HS-5 (cell line): ENCODE measurements at regions not wholly inside any gene's neighbourhood (a gene's known extent, or its start where the extent isn't known, plus 50 kb on each side); places are given as distances from the start of the nearest gene placed in this dataset.
A peak's percentile ranks its signal among the peaks of the same experiment; 100 is the strongest.
"Not testable (repeated sequence)": the region's sequence is repeated elsewhere in the genome, so short reads cannot be mapped to it uniquely, and the experiment has no call there.

Source experiments
- DNase-seq: peaks from one replicate; pipeline ENCODE4 v3.0.0-alpha.2; 2012; ENCODE audit warnings: low read depth

DNA sequence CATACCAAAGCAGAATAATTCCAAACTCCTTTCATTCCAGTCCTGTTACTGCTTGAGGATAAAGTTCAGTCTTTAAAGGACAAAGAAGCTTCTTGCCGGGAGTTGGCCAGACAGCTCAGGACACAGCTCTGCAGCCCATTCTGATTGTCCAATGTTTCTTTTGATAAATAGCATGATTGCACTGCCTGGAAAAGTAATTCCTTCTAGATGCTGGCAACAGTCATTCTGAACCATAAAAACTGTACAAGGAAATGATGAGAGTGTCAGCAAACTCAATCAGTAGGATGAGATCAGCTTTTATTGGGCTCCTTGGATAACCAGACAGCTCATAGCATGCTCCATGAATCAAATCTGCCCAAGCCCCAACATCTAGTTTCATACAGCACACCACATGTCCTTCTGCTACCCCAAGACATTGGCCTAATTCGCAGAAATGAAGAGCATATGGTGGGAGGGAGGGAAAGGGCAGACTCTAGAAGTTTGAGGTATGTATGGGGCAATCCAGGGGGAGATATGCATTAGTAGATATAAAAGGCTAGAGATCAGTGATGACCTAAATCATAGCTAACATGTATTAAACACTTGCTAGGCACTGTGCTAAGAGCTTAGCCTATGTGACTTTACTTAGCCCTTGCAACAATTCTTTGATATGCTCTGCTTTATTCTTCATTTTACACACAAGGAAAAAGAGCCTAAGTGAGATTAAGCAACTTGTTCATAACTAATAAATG lies 219.9 kb upstream of the NREP start:
- DNase-seq = no peak

DNA sequence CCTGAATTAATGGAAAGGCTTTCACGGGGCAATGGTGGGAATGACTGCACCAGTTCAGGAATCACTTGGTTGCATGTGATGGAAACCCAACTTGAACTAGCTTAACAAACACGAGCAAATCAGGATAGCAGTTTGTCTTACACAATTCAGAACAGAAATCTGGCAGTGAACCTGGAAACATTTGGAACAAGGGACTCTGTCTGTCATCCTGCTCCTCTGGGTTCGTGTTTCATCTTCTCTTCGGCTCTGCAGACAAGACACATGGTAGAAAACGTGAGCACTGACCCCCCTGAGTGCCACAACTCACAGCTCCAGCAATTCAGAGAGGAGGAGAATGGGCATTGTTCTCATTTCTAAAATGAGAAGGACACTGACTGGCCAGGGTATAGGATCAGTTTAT lies 218.1 kb upstream of the NREP start:
- DNase-seq = no peak

DNA sequence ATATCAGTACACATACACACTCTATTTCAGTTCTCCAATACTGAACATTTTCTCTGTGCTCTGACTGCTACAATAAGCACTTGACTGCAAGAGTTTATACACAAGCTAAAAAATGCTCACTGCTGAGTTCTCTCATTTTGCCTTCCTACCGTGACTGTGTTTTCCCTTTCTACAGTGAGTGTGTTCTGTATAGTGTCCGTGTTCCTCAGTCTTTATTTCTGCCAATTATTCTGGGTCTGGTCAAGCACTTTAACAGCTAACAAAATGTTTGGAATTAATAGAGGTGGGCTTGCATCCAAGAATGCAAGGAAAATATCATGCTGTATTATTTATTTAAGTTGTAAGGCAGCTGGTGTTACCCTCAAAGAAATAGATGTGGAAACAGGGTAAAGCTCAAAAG lies 217.0 kb upstream of the NREP start:
- DNase-seq = no peak

DNA sequence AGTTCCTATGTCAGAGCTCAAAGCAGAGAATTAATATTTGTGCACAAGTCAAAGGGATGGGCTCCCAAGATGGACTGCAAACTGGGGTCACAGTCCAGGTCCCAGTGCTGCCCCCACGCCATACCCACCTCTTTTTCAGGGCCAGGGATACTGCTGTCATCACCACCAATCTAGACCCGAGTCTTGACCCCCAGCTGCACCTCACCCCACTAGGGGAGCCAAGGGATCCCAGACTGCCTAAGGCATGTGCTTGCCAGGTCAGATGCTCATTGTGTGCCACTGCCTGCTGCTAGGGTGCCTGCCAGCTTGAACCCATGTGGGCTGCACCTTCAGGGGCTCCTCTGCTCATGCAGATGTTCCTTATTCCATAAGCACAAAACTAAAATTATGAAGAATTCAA lies 215.6 kb upstream of the NREP start:
- DNase-seq = no peak

DNA sequence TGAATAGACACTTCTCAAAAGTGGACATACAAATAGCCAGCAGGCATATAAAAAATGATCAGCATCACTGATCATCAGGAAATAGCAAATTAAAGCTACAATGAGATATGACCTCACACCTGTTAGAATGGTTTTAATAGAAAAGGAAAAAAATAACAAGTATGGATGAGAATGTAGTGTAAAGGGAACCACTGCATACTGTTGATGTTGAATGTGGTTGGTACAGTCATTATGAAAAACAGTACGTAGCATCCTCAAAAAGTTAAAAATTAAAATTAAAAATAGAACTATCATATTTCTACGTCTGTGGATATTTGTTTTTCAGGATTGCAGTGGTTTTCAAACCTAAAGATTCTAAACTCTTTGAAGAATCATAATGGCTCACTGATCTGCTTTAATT lies 215.1 kb upstream of the NREP start:
- no peak for DNase-seq

DNA sequence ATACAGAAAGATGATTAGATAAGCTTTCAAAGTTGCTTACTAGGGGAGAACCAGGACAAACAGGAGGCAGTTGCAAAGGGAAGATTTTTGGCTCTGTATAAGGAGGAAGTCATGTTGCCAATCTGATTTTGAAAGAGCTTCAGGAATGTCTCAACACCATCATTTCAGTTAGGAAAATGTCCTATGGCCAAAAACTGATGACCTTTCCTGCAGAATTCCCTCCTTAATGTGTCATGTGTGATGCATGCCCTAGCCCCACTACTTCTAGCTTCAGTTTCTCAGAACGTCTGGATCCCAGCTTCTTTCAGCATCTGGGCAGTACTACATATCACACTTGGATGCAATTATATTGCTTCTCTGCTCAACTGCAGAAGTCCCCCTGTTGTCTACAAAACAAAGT lies 211.5 kb upstream of the NREP start:
- DNase-seq = no peak

DNA sequence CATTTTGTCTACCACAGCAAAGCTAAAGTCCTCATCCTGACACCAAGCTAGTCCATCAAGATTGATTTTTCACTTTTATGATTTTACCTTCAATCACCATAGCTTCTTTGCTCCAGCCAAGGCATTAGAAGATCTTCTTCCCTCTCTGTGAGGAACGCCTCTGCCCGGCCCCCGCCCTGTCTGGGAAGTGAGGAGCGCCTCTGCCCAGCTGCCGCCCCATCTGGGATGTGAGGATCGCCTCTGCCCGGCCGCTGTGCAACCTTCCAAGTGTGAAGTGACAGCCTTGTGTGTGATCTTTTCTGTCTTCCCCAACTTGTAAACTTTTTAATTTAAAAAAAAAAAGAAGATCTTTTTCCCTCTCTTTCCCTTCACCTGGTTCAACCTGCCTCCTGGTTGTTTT lies 210.5 kb upstream of the NREP start:
- no peak for DNase-seq

DNA sequence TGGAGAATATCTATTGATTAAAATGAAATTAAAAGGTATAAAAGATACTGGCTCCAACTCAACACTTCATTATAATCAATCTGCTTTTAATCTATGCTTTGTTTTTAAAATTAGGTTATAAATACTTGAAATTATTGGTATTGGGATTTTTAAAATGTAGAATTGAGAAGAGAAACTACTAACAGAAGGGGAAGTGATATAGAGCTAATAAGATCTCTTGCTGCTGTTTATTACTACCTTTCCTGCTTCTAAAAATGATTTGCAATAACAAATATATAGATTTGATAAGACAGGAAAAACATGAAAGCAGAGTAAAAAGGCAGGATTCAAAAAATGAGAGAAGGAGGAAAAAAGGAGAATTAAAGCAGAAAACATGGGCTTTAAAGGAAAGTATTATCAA lies 209.3 kb upstream of the NREP start:
- no peak for DNase-seq

DNA sequence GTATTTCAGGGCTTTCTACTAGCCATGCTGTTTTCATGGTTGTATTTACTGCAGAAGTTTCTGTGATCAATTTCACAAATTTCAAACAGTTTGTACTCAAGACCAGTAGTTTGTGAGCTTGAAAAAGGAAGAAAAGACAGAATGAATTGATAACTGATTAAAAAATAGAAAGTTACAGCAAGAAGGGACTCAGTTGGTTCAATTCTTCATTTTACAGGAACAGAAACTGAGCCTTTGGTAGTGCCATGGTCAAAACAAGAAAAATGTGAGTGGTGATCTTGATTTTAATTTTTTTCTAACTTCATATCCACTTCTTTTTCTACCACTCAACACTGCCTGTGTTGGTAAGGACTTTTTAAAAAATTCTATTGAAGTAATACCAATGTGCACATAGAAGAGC lies 206.6 kb upstream of the NREP start:
- DNase-seq = no peak

DNA sequence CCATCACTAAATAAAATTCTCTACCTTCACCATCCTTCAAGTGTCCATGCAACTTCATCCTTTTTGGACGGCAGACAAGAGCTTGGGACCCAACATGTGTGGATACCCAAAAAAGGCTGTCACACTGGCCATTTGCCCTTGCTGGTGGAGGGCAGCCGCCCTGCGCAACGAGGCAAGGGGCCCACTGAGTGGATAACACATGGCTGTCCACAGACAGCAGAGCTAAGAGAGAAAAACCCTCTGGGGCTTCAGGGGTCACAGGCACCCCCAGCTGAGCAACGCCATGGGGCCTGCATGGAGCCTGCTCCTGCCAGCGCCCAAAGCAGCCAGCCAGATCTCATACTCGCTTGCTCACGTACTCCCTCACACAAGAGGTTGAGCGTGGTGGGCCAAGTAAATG lies 205.9 kb upstream of the NREP start:
- no peak for DNase-seq

DNA sequence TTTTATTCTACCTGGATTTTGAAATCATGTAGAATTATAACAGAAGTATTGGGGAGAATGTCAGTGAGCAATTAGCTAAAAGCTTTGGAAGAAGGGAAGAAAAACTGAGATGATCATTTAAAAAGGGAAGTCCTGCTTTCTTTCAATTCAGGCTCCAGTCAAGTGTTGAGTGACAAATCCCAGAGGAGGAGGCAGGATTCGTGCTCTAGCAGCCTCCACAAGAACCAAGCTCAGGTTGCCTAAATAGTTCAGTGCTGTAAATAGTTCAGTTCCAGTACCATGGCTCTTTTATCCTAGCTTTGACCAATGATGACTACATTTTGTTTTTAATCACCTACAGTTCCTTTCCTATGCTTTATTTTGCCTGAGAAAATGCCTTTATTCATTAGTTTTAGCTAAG lies 204.9 kb upstream of the NREP start:
- DNase-seq = no peak

DNA sequence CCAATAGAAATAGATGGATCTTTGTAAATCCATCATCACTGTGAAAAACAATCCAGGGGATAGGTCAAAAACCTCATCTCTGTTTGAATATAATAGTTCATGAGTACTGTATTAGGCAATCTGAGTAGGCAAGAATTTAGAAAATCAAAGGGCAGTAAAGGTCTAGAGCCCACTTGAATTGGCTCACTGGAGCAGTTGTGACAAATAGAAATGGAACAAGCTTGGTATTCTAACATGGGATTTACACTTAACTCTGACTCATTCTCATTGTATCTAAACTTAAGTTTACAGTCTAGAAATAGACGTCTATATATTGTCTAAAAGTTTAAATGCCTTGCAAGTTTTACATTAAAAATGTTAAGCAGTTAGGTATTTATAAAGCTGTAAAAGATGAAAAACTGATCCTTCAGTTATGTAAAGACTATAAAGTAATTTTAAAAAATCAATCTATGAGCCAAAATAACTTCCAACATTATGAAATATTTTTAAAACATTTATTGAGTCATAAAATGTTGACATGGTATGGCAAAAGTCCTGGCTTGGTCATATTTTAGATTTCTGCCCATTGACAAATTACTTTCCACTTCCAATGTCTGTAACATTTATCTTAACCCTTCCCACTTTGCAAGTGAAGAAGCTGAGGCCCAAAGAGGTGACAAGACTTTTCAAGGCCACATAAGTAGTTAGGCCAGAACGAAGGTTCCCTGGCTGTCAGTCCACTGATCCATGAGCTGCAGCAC lies 203.7 kb upstream of the NREP start:
- peak; percentile 64 for DNase-seq

DNA sequence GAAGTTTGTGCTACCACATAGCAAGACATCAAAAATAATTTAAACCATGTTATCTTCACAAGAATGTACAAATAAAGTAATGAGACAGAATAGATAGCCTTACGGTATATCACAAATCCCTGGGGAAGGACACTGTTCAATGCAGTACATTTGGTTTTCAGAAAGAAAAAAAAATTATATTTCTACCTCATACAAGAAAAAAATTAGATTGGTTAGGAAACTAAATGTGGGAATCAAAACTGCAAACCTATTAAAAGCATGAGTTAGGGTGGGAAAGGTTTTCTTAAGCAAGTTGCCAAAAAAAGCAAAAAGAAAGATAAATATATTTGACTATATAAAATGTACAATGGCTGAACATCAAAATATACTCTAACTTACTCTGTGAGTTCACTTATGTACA lies 201.9 kb upstream of the NREP start:
- DNase-seq = no peak

DNA sequence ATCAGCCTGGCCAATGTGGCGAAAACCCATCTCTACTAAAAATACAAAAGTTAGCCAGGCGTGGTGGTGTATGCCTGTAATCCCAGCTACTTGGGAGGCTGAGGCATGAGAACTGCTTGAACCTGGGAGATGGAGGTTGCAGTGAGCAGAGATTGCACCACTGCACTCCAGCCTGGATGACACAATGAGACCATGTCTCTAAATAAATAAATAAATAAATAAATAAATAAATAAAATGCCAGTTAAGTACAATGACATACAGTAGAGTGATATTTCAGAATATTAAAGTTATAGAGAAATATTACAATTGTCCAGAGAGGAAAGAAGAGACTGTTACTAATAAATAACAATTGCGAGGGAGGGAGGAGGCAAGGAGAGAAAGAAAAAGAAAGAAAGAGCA lies 199.8 kb upstream of the NREP start:
- DNase-seq = not testable (repeated sequence)

DNA sequence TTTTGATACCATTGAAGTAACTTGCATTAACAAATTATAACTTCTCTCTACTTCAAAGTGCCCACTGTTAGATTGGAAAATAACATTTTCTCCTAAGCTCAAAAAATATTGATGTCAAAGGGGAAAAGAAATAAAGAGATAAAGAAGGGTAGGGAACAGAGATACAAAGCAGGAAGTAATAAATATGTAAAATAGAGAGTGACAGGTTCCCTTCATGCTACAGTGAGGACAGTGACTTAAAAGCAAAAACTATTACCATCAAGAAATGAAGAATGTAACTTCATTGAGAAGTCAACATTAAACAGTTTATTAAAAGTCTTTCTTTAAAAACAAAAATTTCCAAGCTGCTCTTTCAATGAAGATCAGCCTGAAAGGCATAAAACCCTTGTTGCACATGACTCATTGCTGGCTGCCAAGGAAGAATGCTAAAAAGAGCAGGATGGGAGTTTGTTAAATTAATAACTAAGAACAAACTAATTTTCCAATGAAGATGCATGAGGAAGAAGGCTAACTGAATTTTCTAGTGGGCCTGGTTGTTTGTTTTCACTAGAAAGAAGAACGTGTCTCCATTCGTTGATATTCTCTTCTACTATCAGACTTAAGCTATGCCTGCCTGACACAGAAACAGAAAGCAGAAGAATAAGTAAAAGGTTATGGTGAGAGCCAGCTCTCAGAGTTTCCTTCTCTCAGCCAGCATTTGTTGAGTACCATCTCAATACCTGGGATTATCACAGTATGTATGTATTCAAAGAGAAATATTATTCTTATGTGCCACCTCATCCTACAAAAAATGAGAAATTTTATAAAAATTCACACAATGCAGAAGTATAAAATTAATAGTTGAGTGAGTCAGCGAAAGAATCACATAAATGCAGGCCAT lies 197.8 kb upstream of the NREP start:
- no peak for DNase-seq

DNA sequence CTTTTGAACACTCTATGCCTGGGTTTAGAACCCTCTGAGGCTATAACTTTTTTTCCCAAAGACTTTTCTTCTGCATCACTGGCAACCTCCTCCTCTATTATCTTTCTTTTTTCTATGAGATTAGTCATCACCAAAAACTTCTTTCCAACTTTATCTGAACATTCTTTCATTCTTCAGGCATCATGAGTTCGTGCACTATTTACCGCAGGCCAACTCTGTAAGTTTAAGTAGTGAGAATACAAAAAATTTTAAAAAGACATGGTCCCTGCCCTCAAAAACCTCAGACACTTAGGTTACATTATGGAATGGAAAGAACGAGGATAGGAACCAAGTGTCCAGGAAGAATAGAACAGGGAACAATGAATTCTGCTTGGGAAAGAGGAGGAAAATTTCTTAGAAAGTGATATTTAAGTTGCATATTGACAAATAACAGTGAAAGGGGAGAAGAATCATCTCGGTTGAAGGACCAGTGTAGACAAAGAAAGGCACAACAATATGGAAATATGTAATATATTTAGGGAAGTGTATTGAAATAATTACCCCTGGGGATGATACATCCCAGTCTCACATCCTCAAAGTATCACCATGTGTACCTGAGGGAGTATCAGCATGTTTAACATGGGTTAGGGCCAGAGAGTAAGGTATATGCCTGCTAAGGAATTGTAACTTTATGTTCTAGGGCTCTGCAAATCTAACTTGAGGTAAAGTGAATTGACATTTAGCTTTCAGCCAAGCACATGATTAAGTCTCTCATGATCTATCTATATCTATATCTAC lies 196.5 kb upstream of the NREP start:
- DNase-seq = no peak

DNA sequence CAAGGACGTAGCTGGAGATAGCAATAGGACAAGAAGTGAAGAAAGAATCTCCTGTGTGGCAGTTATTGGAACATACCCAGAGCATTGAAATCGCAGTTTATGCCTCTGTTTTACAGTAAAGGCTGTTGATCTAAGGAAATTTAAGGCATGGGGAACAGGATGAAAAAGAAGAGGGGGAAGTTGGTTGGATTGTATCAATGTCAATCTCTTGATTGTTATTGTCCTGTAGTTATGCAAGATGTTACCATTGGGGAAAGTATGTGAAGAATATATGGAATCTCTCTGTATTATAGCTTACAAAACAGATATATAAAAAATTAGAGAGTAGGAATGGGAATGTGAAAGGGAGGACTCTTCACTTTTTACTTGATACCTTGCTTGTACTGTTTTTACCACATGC lies 195.6 kb upstream of the NREP start:
- no peak for DNase-seq

DNA sequence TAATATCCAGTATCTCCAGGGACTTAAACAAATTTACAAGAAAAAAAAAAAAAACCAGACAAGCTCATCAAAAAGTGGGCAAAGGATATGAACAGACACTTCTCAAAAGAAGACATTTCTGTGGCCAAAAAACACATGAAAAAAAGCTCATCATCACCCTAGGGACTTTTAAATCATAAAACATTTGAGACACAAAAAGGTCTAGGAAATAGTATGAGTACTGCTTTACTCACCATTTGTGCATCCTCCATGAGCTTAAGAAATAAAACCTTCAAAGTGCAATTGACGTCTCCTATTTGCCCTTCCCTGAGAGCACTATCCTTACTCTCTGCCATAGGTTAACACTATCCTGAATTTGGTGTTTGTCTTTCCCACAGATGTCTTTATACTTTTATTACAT lies 193.7 kb upstream of the NREP start:
- peak; percentile 23 for DNase-seq

DNA sequence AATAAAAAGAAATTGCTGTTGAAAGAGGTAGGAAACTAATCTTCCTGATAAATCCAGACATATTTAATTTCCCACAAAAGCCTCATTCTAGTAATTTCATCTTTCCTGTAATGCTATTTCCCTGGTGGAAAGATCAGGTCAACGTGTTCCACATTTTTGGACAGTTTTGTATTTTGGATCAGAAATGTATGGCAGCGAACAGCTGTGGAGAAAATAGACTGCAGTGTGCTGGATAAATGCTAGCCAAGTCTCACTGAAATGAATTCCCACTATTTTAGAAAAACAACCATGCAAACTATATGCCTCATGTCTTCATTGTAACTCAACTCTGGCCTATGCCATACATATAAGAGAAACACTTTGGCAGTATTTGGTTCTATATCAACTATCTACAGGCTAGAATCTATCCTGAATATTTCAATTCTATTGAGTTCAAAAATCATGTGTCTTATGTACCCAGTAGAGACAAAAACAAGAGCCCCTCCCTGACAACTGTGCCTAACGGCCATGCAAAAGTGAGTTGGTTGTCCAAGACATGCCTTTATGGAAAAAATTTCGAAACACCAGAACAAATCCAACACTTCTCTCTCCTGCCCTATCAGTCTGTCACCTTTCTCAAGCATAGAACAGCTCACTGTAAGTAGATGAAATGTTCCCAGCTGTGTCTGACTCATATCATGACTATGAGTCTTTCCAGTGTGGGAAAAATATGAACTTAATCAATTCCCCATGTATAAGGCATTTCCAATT lies 191.3 kb upstream of the NREP start:
- DNase-seq = peak; percentile 88

DNA sequence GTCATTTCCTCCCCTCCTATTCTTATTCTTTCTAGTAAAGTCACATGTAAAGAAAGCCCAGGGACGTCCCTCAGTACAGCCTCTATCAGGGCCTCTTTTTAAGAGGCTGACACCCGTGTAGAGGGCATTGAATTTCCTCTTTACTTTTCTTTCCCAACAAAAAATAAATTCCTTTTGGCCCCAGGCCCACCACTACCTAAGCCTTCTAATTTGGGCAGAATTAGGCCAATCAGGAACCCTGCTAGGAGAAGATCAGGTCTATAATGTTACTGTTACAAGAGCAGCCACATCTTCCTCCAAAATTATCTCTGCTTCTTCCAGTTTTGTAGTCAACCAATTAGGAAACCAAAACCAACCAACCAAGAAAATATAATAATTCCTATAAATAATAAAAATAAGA lies 189.6 kb upstream of the NREP start:
- no peak for DNase-seq

DNA sequence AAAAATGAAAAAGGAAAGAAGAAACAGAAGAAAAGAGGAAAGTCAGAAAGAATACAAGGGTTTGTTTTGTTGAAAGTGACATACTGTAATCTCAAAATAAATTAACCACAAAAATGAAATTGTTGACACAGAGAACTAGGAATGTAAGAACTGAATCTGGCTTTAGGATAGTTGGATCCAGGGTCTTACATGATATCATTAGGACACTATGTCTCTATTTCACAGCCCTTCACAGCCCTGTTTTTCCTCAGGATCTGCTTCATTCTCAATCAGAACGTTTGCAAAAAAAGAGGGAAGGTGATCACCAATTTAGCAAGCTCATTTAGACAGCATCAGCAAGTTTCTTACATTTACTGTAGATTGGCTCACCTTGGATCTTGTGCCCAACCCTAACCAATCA lies 188.5 kb upstream of the NREP start:
- DNase-seq = no peak
